ENCODE measurements at regions not wholly inside any gene's neighbourhood (a gene's known extent, or its start where the extent isn't known, plus 50 kb on each side); places are given as distances from the start of the nearest gene placed in this dataset.
"Not testable (repeated sequence)": the region's sequence is repeated elsewhere in the genome, so short reads cannot be mapped to it uniquely, and the experiment has no call there.

DNA sequence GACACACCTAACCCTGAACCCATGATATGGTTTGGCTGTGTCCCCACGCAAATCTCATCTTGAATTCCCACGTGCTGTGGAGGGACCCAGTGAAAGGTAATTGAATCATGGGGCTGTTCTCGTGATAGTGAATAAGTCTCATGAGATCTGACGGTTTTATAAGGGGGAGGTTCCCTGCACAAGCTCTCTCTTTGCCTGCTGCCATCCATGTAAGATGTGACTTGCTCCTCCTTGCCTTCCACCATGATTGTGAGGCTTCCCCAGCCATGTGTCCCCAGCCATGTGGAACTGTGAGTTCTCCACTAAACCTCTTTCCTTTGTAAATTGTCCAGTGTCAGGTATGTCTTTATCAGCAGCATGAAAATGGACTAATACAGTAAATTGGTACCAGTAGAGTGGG, 110.2 kb downstream of the TENT5C start:
- not testable (repeated sequence) for TF ChIP-seq YY1 (IDR thresholded peaks at IDR 0.05; ENCODE audit: insufficient read depth, insufficient read length); ZNF274 (IDR thresholded peaks at IDR 0.05; ENCODE audit: low read depth, low read length)
